GM12878 (cell line): ENCODE measurements at regions not wholly inside any gene's neighbourhood (a gene's known extent, or its start where the extent isn't known, plus 50 kb on each side); places are given as distances from the start of the nearest gene placed in this dataset.

ENCODE experiments used
- ATAC-seq: fragments of 200-7000 bp; cut with Tn5 transposase; 3 replicates; pipeline ENCODE4 v1.9.1; 2020; ENCODE audit warnings: mild to moderate bottlenecking, moderate library complexity
- BruUV-seq: library from RNA; stranded (reverse); fragments of 400-500 nt; replicated peaks from 2 replicates; lab custom pipeline; 2021; lab: Mats Ljungman, UMichigan
- CTCF ChIA-PET: fragments of 300-600 bp; sonication (Branson Sonifier 250); formaldehyde crosslinking; extraction: SDS; loops from one replicate; lab custom pipeline; 2021; ENCODE audit warnings: inconsistent platforms; lab: Yijun Ruan, JAX
- POLR2A ChIA-PET: fragments of 350-600 bp; formaldehyde crosslinking; extraction: SDS; loops from one replicate; lab custom pipeline; 2021; ENCODE audit warnings: inconsistent platforms; lab: Charles Lee
- RAD21 ChIA-PET: fragments of 300-600 bp; sonication (Branson Sonifier 250); formaldehyde crosslinking; loops from one replicate; lab custom pipeline; 2023; ENCODE audit warnings: antibody characterized with exemption; ENCODE audit not compliant: unreplicated experiment; lab: Charles Lee
- SMC1A ChIA-PET: fragments of 300-600 bp; sonication (Branson Sonifier 250); formaldehyde crosslinking; loops from one replicate; lab custom pipeline; 2023; ENCODE audit not compliant: unreplicated experiment, uncharacterized antibody; lab: Charles Lee
- DNase-seq: peaks from one replicate; pipeline ENCODE4 v3.0.0-alpha.2; 2011; ENCODE audit warnings: low read depth, low spot score
- FAIRE-seq: peaks from 3 replicates; lab custom pipeline; 2011; peaks lifted over from hg19 to GRCh38; lab: Jason Lieb, UNC
- H2AFZ ChIP-seq: 2 replicates; pipeline ENCODE4 v1.6.0; 2011; ENCODE audit warnings: low read depth, low read length, control low read depth; ENCODE audit not compliant: control insufficient read depth
- H3K27ac ChIP-seq: 2 replicates; pipeline ENCODE4 v1.5.1; 2011; ENCODE audit warnings: control low read depth; ENCODE audit not compliant: control insufficient read depth, insufficient read depth
- H3K27me3 ChIP-seq, 2 experiments: replicated peaks in 1 of 2; 2 replicates each; pipeline versions ENCODE4 v1.6.0 to v1.6.1; 2011; ENCODE audit warnings: low read length in 1 of 2; ENCODE audit not compliant: control insufficient read depth in 2 of 2, insufficient read depth in 2 of 2
- H3K36me3 ChIP-seq, 2 experiments: 2 replicates each; pipeline ENCODE4 v1.5.1; 2011; ENCODE audit warnings: low read length in 1 of 2; ENCODE audit not compliant: control insufficient read depth in 2 of 2, insufficient read depth in 2 of 2
- H3K4me1 ChIP-seq: 2 replicates; pipeline ENCODE4 v1.6.1; 2011; ENCODE audit warnings: mild to moderate bottlenecking, low read length, moderate library complexity, mixed read lengths; ENCODE audit not compliant: control insufficient read depth, insufficient read depth
- H3K4me2 ChIP-seq: 2 replicates; pipeline ENCODE4 v1.6.0; 2011; ENCODE audit warnings: control low read depth; ENCODE audit not compliant: control insufficient read depth, insufficient read depth
- H3K4me3 ChIP-seq: fragments of 200-600 bp; sonication (generic); 2 replicates; pipeline ENCODE4 v1.5.1; 2016
- H3K79me2 ChIP-seq: 2 replicates; pipeline ENCODE4 v1.6.0; 2011; ENCODE audit warnings: low read length; ENCODE audit not compliant: control insufficient read depth, insufficient read depth
- H3K9ac ChIP-seq: 2 replicates; pipeline ENCODE4 v1.8.0; 2011; ENCODE audit warnings: low read length, control low read depth, mixed read lengths; ENCODE audit not compliant: control insufficient read depth, insufficient read depth
- H3K9me3 ChIP-seq: replicated peaks from 3 replicates; pipeline ENCODE4 v1.5.1; 2011; ENCODE audit warnings: mild to moderate bottlenecking, low read length; ENCODE audit not compliant: control insufficient read depth, insufficient read depth
- H4K20me1 ChIP-seq: 2 replicates; pipeline ENCODE4 v1.6.0; 2011; ENCODE audit not compliant: control insufficient read depth, insufficient read depth
- CHD1 ChIP-seq: IDR thresholded peaks from 2 replicates; pipeline ENCODE4 v1.6.1; 2012; ENCODE audit warnings: low read depth, low read length, improper control_type of control experiment
- HDAC6 ChIP-seq: fragments of 200-600 bp; sonication (generic); IDR thresholded peaks from one replicate; pipeline ENCODE4 v1.8.0; 2017; ENCODE audit warnings: antibody characterized with exemption; ENCODE audit not compliant: unreplicated experiment
- WGBS: methylation state at CpG from one replicate; pipeline ENCODE4 v1.1.6; 2016; ENCODE audit warnings: low lambda C conversion rate; ENCODE audit not compliant: insufficient replicate concordance, insufficient coverage; ENCODE audit errors: missing lambda C conversion rate; 5-methylcytosine and 5-hydroxymethylcytosine counted together
- in situ Hi-C: fragments of 300-500 bp; cut with MboI; formaldehyde crosslinking; loops from 9 replicates; pipeline ENCODE4 v1.14.3; 2018; ENCODE audit warnings: mixed read lengths
- intact Hi-C: fragments of 100-400 bp; cut with micrococcal nuclease; formaldehyde crosslinking; loops from one replicate; pipeline ENCODE4 v1.14.2; 2022; ENCODE audit not compliant: unreplicated experiment
- TF ChIP-seq, protein P1 (sequence below): fragments of 450-650 bp; formaldehyde crosslinking; IDR thresholded peaks from 2 replicates; pipeline ENCODE4 v1.5.0; 2022; ENCODE audit warnings: mild to moderate bottlenecking, missing genetic modification characterization

DNA sequence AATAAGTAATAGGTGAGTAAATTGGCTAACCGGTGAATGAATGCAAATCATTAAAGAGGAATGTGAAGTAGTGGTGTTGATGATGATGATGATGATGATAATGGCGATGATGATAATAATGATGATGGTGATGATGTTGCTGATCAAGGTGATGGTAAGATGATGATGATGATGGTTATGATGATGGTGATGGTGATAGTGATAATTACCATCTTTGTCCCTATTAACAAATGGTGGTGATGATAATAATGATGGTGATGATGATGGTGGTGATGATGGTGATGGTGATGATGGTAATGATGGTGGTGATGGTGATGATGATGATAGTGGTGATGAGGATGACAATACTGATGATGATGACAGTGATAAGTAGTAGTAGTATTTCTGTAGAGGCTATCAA lies 452.6 kb downstream of the ZNF536 start (continued):
- TF ChIP-seq CHD1, result no peak
- no peak for TF ChIP-seq HDAC6

DNA sequence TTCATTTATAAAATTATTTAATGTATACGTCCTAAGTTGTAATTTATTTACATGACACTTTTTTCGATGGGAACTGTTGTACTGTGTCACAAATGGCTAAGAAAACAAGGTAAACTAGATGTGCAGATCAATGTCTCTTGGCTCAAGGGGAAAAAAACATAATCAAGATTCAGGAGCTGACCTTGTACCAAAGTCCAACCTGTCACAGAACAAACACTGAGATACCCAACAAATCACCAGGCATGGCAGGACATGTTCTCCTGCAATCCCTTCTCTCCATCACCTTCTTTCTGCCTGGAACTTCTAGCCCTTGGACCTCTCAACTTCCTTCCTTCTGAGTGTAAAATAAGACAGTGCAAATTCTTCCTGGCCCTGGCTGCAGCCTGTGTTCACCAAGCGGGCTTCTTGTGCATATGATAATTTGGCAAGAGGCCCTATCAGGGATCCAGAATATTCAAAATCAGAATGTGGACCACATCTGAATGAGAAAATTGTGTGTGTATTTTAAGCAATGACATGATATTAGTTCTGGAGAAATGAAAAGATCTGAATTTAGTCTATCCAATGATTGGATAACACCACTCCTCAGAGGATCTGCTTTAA lies 445.9 kb downstream of the ZNF536 start:
- Histone ChIP-seq H3K27ac (no peak overlapping the region), H3K36me3 (no peaks in the 10 kb centered on the region), H4K20me1 (no peaks in the 10 kb centered on the region), H3K27me3 (no peaks in the 10 kb centered on the region), H3K9ac (no peak overlapping the region), H3K4me2 (no peak overlapping the region), H3K4me1 (no peaks in the 10 kb centered on the region), H3K4me3 (no peak overlapping the region), H3K79me2 (no peaks in the 10 kb centered on the region), H2AFZ (no peak overlapping the region), H3K9me3 (no peaks in the 10 kb centered on the region)
- CTCF ChIA-PET, result no interaction called here
- POLR2A ChIA-PET, result no interaction called here
- intact Hi-C loops, result no loop called here
- SMC1A ChIA-PET, result no interaction called here
- FAIRE-seq (no peak), DNase-seq (no peak), ATAC-seq (no peak)
- no TSS peak for BruUV-seq
- 35% methylated on average over 3 of the region's 3 CpGs for WGBS
- in situ Hi-C loops, result no loop called here
- TF ChIP-seq, protein P1, sequence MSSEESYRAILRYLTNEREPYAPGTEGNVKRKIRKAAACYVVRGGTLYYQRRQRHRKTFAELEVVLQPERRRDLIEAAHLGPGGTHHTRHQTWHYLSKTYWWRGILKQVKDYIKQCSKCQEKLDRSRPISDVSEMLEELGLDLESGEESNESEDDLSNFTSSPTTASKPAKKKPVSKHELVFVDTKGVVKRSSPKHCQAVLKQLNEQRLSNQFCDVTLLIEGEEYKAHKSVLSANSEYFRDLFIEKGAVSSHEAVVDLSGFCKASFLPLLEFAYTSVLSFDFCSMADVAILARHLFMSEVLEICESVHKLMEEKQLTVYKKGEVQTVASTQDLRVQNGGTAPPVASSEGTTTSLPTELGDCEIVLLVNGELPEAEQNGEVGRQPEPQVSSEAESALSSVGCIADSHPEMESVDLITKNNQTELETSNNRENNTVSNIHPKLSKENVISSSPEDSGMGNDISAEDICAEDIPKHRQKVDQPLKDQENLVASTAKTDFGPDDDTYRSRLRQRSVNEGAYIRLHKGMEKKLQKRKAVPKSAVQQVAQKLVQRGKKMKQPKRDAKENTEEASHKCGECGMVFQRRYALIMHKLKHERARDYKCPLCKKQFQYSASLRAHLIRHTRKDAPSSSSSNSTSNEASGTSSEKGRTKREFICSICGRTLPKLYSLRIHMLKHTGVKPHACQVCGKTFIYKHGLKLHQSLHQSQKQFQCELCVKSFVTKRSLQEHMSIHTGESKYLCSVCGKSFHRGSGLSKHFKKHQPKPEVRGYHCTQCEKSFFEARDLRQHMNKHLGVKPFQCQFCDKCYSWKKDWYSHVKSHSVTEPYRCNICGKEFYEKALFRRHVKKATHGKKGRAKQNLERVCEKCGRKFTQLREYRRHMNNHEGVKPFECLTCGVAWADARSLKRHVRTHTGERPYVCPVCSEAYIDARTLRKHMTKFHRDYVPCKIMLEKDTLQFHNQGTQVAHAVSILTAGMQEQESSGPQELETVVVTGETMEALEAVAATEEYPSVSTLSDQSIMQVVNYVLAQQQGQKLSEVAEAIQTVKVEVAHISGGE (CRISPR knock-in tag), result no peak
- RAD21 ChIA-PET, result no interaction called here
